ENCODE measurements at regions not wholly inside any gene's neighbourhood (a gene's known extent, or its start where the extent isn't known, plus 50 kb on each side); places are given as distances from the start of the nearest gene placed in this dataset.

DNA sequence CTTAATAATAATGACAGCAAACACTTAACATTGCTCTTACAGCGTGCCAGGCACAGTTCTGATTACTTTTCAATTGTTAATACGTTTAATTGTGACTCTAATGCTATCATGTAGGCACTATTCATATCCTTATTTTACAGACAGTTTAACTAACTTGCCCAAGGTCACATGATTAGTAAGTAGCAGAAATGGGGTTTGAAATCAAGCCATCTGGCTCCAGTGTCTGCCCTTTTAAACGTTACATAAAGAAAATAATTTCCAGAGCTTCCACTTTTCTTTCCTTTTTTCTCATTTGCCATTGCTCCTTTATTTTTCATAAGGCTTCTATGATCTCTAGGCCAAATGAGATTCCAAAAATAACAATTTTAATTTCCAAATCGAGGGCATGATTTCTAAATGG lies 50.6 kb upstream of the IKZF2 start:
- DNase-seq = no peak

DNA sequence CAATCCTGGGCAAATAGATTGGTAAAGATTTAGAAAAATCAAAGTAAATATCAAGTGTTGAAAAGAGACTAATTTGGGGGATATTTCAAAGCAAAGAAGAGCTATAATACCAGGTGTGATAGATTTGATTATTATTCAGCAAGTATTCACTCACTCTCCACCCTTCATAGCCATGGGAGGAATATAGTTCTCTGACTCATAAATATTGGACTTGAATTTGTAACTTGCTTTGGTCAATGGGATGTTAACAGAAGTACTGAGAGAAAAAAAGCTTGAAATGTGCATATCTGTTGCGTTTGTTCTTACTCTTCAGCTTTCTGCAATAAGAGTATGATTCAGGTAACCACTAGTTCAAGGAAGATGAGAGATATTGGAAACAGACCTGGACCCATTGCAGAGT lies 54.5 kb upstream of the IKZF2 start:
- DNase-seq = no peak

DNA sequence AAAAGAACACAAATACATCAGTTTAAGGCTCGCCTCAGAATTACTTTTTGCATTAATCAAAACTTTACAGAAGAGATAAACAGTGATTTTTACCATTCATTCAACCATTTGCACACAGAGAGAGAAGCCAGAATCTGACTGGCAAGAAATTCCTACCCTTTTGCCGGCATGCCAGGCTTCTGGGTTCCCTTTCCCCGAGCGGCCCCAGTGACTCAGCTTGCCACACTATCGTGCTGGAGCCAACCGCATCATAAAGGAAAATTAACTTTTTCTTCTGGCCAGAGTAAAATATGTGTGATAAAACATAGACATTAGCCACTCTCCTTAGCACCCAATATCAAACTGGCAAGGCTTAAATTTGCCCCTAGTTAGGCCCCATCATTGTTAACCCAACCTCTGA lies 61.8 kb upstream of the IKZF2 start:
- no peak for DNase-seq

DNA sequence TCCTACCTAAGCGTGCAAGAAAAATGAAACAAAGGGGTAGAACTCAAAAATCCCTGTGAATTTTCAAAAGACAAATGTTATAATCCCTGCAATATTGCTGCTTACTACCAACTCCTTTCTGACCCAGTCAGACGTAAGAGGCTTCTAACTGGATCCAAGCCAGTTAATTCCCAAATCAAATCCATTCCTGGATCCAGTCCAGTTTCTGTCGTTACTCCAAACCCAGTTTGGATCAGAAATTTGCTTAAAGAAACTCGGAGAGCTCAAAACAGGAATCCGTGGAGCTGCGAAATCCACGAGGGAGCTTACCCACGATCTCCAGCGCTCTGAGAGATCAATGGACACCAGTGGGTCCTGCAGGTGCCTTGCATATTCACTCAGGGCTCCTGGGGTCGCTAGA lies 62.8 kb upstream of the IKZF2 start:
- no peak for DNase-seq

DNA sequence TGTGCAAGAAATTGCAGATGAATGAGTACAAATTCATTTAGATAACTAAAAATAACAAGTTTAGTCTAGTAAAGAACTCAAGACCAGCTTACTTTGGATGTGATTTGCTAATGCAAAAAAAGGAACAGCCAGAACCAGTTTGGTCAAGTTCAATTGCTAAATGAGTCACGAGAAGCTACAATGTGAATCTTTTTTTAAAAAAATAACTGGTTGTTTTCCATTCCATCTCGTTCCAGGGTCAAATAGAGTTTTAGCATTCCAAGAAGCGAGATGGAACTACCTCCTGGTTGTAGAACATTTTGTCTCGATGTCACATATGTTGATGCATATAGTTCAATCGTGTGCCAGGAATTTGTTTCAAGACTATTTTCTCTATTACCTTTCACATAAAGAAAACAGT lies 65.0 kb upstream of the IKZF2 start:
- DNase-seq = no peak

DNA sequence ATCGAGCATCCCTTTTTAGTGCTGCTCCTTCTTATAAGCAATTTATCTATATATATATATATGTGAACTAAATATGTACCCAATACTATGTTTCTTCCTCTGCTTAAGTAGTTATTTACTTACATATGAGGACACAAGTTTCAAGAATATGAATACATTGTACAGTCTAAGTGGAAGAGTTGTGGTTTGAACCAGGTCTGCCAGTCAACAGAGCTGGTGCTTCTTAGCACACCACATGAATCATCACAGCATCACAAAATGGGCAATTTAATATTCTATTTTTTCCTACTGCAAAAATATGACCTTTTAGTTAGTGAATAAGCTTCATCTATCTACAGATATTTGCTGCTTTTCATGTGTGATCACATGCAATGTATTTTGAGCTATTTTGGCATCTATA lies 64.4 kb upstream of the SPAG16 start:
- DNase-seq = no peak

DNA sequence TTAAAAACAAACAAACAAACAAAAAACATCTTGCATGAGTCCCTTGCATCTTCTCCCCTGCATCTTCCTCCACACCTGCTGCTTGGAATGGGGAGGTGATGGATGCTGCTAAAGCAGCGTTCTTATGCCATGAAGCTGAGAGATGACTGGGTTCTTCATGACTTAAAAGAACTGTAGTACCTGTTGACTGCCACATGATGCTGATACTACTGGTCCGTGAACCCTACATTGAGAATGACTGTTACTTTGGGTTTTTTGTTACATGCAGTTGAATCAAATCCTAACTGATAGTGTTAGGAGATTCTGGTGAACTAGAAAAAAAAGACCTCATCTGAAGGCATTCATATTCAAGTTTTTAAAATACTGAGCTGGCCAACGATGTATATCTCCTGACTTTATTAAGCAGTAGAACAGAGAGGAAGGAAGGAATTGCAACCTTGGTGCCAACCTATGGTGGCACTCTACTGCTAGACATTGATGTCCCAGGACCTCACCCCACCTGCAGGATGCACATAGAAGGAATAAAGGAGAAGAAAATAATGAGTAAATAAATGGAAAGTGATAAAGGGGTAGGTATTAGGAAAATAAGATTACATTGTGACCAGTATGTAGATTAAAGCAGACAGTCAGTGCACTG lies 63.2 kb upstream of the SPAG16 start:
- no peak for DNase-seq

DNA sequence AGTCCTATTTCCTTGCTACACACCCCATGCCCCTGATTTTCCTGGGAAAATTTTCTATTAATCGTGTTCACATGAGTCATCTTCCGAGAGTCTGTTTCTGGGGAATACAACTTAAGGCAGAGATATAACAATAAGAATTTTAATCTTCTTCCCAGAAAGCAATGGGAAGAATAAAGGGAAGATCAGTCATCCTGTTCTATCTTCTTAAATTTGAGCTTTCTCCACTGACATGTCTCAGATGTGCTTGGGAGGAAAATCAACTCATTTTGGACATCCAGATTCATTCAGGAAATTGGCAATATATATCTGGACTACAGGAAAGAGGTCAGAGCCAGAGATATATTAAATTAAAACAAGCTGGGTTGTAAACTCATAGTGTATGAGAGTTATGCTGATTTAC lies 62.3 kb upstream of the SPAG16 start:
- no peak for DNase-seq

DNA sequence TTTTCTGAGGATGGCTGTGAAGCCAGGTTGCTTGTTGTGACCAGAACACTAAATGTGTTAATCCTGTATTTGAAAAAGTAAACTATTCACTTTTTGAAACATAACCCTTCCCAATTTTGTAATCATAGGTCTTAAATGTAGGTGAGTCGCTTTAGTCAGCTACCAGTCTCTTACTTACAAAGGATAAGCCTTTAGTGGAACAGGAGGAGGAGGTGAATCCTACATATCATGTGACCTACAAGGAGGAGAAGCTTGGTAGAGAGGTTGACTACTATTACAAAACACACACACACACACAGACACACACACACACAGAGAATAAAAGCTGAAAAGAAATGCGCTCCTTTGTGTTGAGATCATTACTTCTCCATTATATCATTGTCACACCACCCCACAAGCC lies 59.9 kb upstream of the SPAG16 start:
- DNase-seq = no peak

DNA sequence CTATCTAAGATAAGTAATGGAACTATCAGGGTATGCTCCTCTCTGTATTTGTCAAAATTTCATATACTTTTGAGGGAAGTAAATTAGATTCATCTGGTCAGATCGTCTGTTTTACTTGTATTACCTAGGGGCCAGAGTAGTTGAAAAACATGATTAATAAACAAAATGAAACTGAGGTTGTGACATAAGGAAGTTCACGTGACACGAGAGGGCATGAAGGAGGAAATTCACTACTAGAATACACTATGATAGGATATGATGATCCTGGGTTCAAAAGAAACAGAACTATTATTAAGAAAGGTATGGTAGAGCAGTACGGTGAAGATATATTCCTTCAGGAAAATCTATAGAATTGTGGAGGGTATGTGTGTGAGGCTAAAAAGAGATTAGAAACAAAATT lies 58.4 kb upstream of the SPAG16 start:
- DNase-seq = no peak

DNA sequence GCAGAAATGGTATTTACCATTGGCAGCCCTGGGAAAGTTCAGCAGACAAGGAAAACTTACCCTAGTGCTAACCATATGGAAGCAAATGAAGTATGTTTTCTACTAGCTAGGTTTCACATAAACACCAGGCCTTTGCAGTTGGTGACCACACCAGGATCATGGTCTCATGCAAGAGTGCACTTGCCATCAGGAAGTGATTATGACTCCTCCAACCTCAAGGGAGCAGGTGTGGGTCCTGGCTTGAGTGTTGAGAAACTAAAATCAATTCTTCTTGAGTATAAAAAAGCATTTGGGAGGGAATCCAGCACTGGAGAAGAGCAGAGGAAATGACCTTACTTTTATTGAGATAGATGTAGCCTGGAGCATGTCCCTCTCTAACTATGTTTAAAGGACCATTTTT lies 56.8 kb upstream of the SPAG16 start:
- DNase-seq = no peak

DNA sequence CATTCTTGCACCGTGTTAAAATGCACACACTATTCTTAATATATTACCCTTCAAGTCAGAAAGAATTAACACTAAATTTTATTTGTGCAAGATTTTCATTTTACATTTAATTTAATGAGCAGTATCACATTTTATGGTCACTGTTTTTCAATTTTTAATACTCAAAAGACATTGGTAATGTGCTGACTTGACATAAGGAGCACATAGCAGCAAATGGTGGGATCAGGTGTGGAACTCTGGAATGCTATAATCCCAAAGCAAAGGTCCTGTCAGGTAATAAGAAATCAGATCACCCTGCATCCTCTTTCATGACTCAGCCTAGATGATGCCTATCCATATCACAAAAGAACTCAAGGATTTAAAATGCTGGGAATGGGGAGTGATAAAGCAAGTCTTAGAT lies 55.6 kb upstream of the SPAG16 start:
- DNase-seq = no peak

DNA sequence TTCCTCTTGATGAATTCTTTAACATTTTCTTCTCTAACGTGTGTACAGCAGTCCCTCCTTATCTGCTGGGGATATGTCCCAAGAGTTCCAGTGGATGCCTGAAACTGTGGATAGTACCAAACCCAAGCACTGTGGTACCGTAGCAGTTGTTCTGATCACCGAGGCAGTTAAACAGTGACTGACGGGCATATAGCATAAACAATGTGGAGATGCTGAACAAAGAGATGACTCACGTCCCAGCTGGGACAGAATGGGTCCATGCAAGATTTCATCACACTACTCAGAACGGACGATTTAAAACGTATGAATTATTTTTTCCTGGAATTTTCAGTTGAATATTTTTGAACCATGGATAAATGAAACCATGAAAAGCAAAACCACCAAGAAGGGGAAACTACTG lies 54.5 kb upstream of the SPAG16 start:
- DNase-seq = no peak

DNA sequence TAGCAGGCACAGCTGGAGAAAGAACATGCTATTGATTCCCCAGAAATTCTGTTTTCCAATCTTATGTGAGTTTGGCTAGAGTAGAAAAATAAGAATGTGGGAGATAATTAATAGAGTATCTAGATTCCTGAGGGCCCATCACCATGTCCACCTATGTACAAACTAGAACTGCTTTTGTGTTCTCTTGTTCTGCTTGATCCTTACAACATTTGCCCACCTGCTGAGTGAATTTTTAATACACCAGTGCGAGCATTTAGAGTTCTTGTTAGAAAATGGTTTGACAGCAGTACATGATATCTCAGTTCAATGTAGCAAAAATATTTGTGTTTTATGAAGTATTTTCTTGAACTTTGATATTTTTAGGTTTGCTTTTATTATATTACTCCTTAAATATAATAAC lies 52.3 kb upstream of the SPAG16 start:
- no peak for DNase-seq

DNA sequence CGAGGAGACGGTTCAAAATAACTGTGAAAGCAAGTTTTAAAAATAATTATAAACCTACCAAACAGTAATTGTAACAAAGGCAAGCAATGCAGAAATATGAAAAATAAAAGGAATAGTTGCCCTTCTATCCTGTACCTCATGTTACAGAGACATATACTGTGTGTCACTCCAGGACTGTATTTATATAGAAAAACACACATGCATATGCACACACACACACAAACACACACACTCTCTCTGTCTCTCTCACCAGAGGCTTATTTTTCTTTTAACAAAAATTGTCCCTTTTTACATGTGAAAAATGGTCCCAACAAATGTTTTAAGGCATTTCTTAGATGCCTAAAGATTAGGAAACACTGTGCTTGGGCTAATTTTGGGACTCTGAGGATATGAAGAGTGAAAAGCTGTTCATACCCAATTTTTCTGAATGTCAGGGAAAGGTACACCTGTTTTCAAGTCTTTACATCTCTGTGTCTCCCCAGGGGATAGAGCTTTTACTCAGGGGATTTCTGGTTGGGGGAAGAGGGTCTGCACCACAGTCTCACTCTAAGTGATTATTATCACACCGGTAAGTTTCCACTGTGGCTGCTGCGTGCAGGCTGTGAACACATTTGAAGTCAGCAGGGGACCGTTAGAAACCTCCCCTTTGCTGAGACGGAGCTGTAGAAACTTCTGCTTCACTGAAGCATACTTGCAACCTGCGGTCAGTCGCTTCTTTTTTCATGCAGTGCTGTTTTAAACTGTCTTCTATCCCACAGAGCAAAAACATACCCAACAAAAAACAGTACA lies 51.4 kb upstream of the SPAG16 start:
- peak; percentile 81 for DNase-seq

DNA sequence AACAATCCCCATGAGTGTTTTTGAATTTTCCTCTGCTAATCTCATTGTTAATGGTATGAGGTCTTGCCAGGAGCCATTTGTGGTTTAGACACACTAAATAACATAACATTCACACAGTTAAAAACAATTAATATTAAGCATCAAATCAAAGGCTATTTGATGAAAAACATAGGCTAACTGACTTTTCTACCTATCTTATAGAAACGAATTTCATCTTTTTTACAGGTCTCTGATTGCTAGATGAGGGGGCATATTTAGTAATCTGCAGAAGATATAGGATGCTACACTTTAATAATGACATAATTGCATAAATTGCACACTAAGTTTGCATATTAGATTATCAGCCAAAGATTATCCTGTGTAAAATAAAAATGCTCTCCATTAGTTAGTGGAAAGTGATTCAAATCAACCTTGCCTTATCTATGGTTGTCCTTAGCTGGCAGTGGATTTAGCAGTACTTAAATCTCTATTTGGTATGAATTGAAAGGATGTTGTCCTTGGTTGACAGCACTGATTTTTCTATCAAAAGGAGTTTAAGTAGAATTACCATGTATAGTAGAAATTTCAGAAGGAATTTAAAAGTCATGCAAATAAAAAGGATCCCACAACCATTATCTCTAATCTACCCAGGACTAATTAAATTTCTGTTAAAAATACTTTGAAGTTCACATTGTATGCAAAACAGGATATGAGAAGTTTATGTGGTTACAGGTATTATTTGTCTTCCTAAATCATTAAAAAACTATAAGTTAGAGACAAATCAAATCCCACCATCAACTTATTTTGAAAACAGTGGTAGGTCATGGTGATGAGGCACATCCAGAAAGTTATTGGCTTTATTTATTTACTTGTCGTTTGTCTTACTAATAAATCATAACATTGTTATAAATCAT lies 50.6 kb upstream of the SPAG16 start:
- DNase-seq = no peak
